SK-N-SH (cell line): ENCODE measurements at regions not wholly inside any gene's neighbourhood (a gene's known extent, or its start where the extent isn't known, plus 50 kb on each side); places are given as distances from the start of the nearest gene placed in this dataset.

Experiments
- CTCF ChIA-PET: fragments of 300-600, 350-600 bp; formaldehyde crosslinking; extraction: SDS; loops from one replicate; lab custom pipeline; 2021; lab: Yijun Ruan, JAX
- POLR2A ChIA-PET: fragments of 350-600 bp; sonication (Branson Sonifier 250); formaldehyde crosslinking; extraction: SDS; loops from one replicate; lab custom pipeline; 2020; ENCODE audit warnings: antibody characterized with exemption, inconsistent platforms; lab: Yijun Ruan, JAX
- DNase-seq: peaks from one replicate; pipeline ENCODE4 v3.0.0; 2012
- H2AFZ ChIP-seq: fragments of 200-600 bp; sonication (generic); 2 replicates; pipeline ENCODE4 v1.8.1; 2016; ENCODE audit warnings: antibody characterized with exemption, mild to moderate bottlenecking, low read depth
- H3F3A ChIP-seq: fragments of 200-600 bp; sonication (generic); replicated peaks from 2 replicates; pipeline ENCODE3; 2016; ENCODE audit warnings: antibody characterized with exemption, mild to moderate bottlenecking; ENCODE audit not compliant: insufficient read depth
- H3K27ac ChIP-seq, 2 experiments: fragments of 200-500 bp in 1 of 2; fragments of 200-600 bp in 1 of 2; sonication (Bioruptor generic) in 1 of 2; sonication (generic), shearing (Covaris generic) in 1 of 2; 2 replicates each; pipeline versions ENCODE4 v1.5.1 to v1.6.1; 2014 to 2016; ENCODE audit warnings: low read depth in 2 of 2, inconsistent platforms in 1 of 2, low read length in 1 of 2, mild to moderate bottlenecking in 1 of 2, mixed read lengths in 1 of 2
- H3K27me3 ChIP-seq: fragments of 200-600 bp; sonication (generic), shearing (Covaris generic); 2 replicates; pipeline ENCODE4 v1.6.1; 2016; ENCODE audit warnings: mixed run types; ENCODE audit not compliant: insufficient read depth
- H3K36me3 ChIP-seq, 2 experiments: fragments of 200-500 bp in 1 of 2; fragments of 200-600 bp in 1 of 2; sonication (Bioruptor generic) in 1 of 2; sonication (generic) in 1 of 2; replicated peaks in 1 of 2; 2 replicates each; pipeline versions ENCODE3 to v1.5.1; 2014 to 2016; ENCODE audit warnings: low read length in 1 of 2, mild to moderate bottlenecking in 1 of 2; ENCODE audit not compliant: insufficient read depth in 2 of 2, control insufficient read depth in 1 of 2
- H3K4me1 ChIP-seq, 2 experiments: fragments of 200-500 bp in 1 of 2; fragments of 200-600 bp in 1 of 2; sonication (Bioruptor generic) in 1 of 2; sonication (generic), shearing (Covaris generic) in 1 of 2; 2 replicates each; pipeline versions ENCODE4 v1.5.1 to v1.6.1; 2014 to 2016; ENCODE audit warnings: low read depth in 1 of 2, low read length in 1 of 2, mixed run types in 1 of 2; ENCODE audit not compliant: insufficient read depth in 2 of 2, control insufficient read depth in 1 of 2
- H3K4me2 ChIP-seq: fragments of 200-600 bp; sonication (generic), shearing (Covaris generic); 2 replicates; pipeline ENCODE4 v1.6.1; 2017; ENCODE audit warnings: mixed run types
- H3K4me3 ChIP-seq, 2 experiments: fragments of 200-500 bp in 1 of 2; fragments of 200-600 bp in 1 of 2; sonication (Bioruptor generic) in 1 of 2; sonication (generic), shearing (Covaris generic) in 1 of 2; 2 replicates each; pipeline versions ENCODE4 v1.5.1 to v1.8.1; 2014 to 2016; ENCODE audit warnings: low read depth in 2 of 2, inconsistent platforms in 1 of 2, low read length in 1 of 2, mild to moderate bottlenecking in 1 of 2, mixed read lengths in 1 of 2, moderate library complexity in 1 of 2
- H3K79me2 ChIP-seq: fragments of 200-600 bp; sonication (generic); 2 replicates; pipeline ENCODE4 v1.8.1; 2017; ENCODE audit warnings: mild to moderate bottlenecking; ENCODE audit not compliant: insufficient read depth
- H3K9ac ChIP-seq: fragments of 200-600 bp; sonication (generic); 2 replicates; pipeline ENCODE4 v1.6.1; 2017; ENCODE audit warnings: mixed run types
- H3K9me2 ChIP-seq: fragments of 200-600 bp; sonication (generic); 2 replicates; pipeline ENCODE4 v1.6.1; 2017; ENCODE audit warnings: mixed run types
- H3K9me3 ChIP-seq: fragments of 200-600 bp; sonication (generic); 2 replicates; pipeline ENCODE4 v1.6.1; 2017; ENCODE audit warnings: mixed run types, mild to moderate bottlenecking, moderate library complexity
- H4K20me1 ChIP-seq: fragments of 200-600 bp; sonication (generic); 2 replicates; pipeline ENCODE4 v1.6.1; 2017; ENCODE audit warnings: mild to moderate bottlenecking, mixed run types; ENCODE audit not compliant: insufficient read depth
- CHD2 ChIP-seq: fragments of 150-350 bp; IDR thresholded peaks from 2 replicates; pipeline ENCODE4 v1.6.1; 2018; ENCODE audit warnings: low read length; ENCODE audit not compliant: partially characterized antibody
- CTCF ChIP-seq: fragments of 200-600 bp; sonication (generic); IDR thresholded peaks from 2 replicates; pipeline ENCODE4 v1.6.1; 2017; ENCODE audit warnings: antibody characterized with exemption, mild to moderate bottlenecking, moderate library complexity
- ELF1 ChIP-seq: IDR thresholded peaks from 2 replicates; pipeline ENCODE4 v1.4.0; 2012
- FOXM1 ChIP-seq: IDR thresholded peaks from 2 replicates; pipeline ENCODE4 v1.4.0; 2012; ENCODE audit warnings: low read depth, mild to moderate bottlenecking
- IRF3 ChIP-seq: fragments of 150-350 bp; IDR thresholded peaks from 2 replicates; pipeline ENCODE4 v1.6.1; 2016; ENCODE audit warnings: mild to moderate bottlenecking, low read depth, low read length
- MEF2A ChIP-seq: IDR thresholded peaks from 2 replicates; pipeline ENCODE4 v1.4.0; 2012; ENCODE audit warnings: low read depth, borderline replicate concordance
- NFIC ChIP-seq: IDR thresholded peaks from 2 replicates; pipeline ENCODE4 v1.4.0; 2012; ENCODE audit warnings: borderline replicate concordance
- RAD21 ChIP-seq: IDR thresholded peaks from 2 replicates; pipeline ENCODE4 v1.6.1; 2012; ENCODE audit warnings: mild to moderate bottlenecking, low read length
- REST ChIP-seq: IDR thresholded peaks from 2 replicates; pipeline ENCODE4 v1.6.1; 2012; ENCODE audit warnings: mild to moderate bottlenecking, low read depth, low read length, moderate library complexity
- RFX5 ChIP-seq: IDR thresholded peaks from 2 replicates; pipeline ENCODE4 v1.6.1; 2012; ENCODE audit warnings: mild to moderate bottlenecking, improper control_type of control experiment, low read length
- RXRA ChIP-seq: IDR thresholded peaks from 2 replicates; pipeline ENCODE4 v1.4.0; 2012; ENCODE audit warnings: low read depth, mild to moderate bottlenecking, borderline replicate concordance
- SIN3A ChIP-seq: IDR thresholded peaks from 2 replicates; pipeline ENCODE4 v1.6.1; 2012; ENCODE audit warnings: low read depth, mild to moderate bottlenecking, low read length, moderate library complexity, borderline replicate concordance
- SMC3 ChIP-seq: IDR thresholded peaks from 2 replicates; pipeline ENCODE4 v1.6.1; 2012; ENCODE audit warnings: low read depth, low read length, improper control_type of control experiment
- TCF12 ChIP-seq: IDR thresholded peaks from 2 replicates; pipeline ENCODE4 v1.4.0; 2012
- TEAD4 ChIP-seq: IDR thresholded peaks from 2 replicates; pipeline ENCODE4 v1.4.0; 2012; ENCODE audit warnings: mild to moderate bottlenecking, borderline replicate concordance; ENCODE audit not compliant: insufficient read depth
- YY1 ChIP-seq: IDR thresholded peaks from 2 replicates; pipeline ENCODE4 v1.4.0; 2012; ENCODE audit warnings: low read depth, mild to moderate bottlenecking
- WGBS: methylation state at CpG from one replicate; pipeline ENCODE4 v1.1.6; 2017; ENCODE audit warnings: low lambda C conversion rate; 5-methylcytosine and 5-hydroxymethylcytosine counted together
- TF ChIP-seq, protein P1 (sequence below): IDR thresholded peaks from 2 replicates; pipeline ENCODE4 v1.4.0; 2012; ENCODE audit warnings: low read depth

GRCh38 chr7:156473476-156474240 is 166.9 kb upstream of the RNF32 start (continued):
- TF ChIP-seq SIN3A = no peak
- TF ChIP-seq, all 33 proteins: peak for 3

- H3K27me3 ChIP-seq = peaks cover 3% of the 10 kb centered on the region; the same call in 1 of the 2 replicates
- no peaks in the 10 kb centered on the region for H3K9me2 ChIP-seq
- no peaks in the 10 kb centered on the region for H3K4me1 ChIP-seq
- H3K4me3 ChIP-seq = no peak overlapping the region
- no peaks in the 10 kb centered on the region for H3K9me3 ChIP-seq
- WGBS = 63% methylated on average over 11 of the region's 11 CpGs
- no peak overlapping the region for H3K27ac ChIP-seq
- CTCF ChIA-PET = interaction anchor here (0.6 to 3.6 kb wide), 14 partner anchors 9 to 1118 kb away, joined by 3 to 11 read pairs (median 4); no protein-coding TSS in a partner anchor
- DNase-seq = no peak
- H3F3A ChIP-seq = no peaks in the 10 kb centered on the region
- H3K36me3 ChIP-seq = no peaks in the 10 kb centered on the region
- H3K4me2 ChIP-seq = no peak overlapping the region
- H2AFZ ChIP-seq = no peak overlapping the region
- H4K20me1 ChIP-seq = no peaks in the 10 kb centered on the region
- H3K79me2 ChIP-seq = no peaks in the 10 kb centered on the region
- TF ChIP-seq CTCF (no peak), TCF12 (no peak), CHD2 (no peak), IRF3 (no peak), ELF1 (no peak), TEAD4 (no peak), MEF2A (no peak), RXRA (no peak), RFX5 (no peak), FOXM1 (no peak), REST (no peak), RAD21 (no peak), YY1 (no peak), SIN3A (no peak), NFIC (no peak), SMC3 (no peak)
- TF ChIP-seq, protein P1, sequence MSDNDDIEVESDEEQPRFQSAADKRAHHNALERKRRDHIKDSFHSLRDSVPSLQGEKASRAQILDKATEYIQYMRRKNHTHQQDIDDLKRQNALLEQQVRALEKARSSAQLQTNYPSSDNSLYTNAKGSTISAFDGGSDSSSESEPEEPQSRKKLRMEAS = no peak
- no peak overlapping the region for H3K9ac ChIP-seq
- POLR2A ChIA-PET = no interaction called here
Observed at GRCh38 chr7:156472267-156472666, 168.3 kb upstream of the RNF32 start.
